HEK293 (cell line): ENCODE measurements at regions not wholly inside any gene's neighbourhood (a gene's known extent, or its start where the extent isn't known, plus 50 kb on each side); places are given as distances from the start of the nearest gene placed in this dataset.

Source experiments
- CTCF ChIA-PET: fragments of 350-600 bp; formaldehyde crosslinking; extraction: SDS; loops from one replicate; lab custom pipeline; 2021; ENCODE audit warnings: antibody characterized with exemption; lab: Yijun Ruan, JAX
- POLR2A ChIA-PET: fragments of 300-600 bp; formaldehyde crosslinking; extraction: SDS; loops from one replicate; lab custom pipeline; 2020; ENCODE audit warnings: antibody characterized with exemption, inconsistent platforms; lab: Yijun Ruan, JAX
- H3K27ac ChIP-seq: fragments of 200-500 bp; sonication (Bioruptor generic); 2 replicates; pipeline ENCODE4 v1.5.1; 2014; ENCODE audit warnings: low read depth, low read length, control low read depth, inconsistent platforms; ENCODE audit errors: extremely low read depth
- H3K36me3 ChIP-seq, 2 experiments: fragments of 200-500 bp in 1 of 2; sonication (Bioruptor generic) in 1 of 2; 1 replicate in 1 of 2; 2 replicates in 1 of 2; pipeline ENCODE4 v1.5.1; 2014 to 2017; ENCODE audit warnings: inconsistent platforms in 2 of 2, low read length in 2 of 2; ENCODE audit not compliant: control insufficient read depth in 2 of 2, insufficient read depth in 1 of 2
- H3K4me1 ChIP-seq: fragments of 200-500 bp; sonication (Bioruptor generic); 2 replicates; pipeline ENCODE4 v1.5.1; 2014; ENCODE audit warnings: mild to moderate bottlenecking, low read length, inconsistent platforms; ENCODE audit not compliant: control insufficient read depth, insufficient read depth
- H3K4me3 ChIP-seq: 2 replicates; pipeline ENCODE4 v1.5.1; 2011; ENCODE audit warnings: low read depth, mild to moderate bottlenecking, control low read depth, low read length, moderate library complexity
- H3K9me3 ChIP-seq: fragments of 200-500 bp; sonication (Bioruptor generic); 2 replicates; pipeline ENCODE4 v1.5.1; 2014; ENCODE audit warnings: low read depth, low read length, inconsistent platforms; ENCODE audit not compliant: control insufficient read depth, insufficient read depth
- BCL11B ChIP-seq: fragments of 450-650 bp; formaldehyde crosslinking; IDR thresholded peaks from 2 replicates; pipeline ENCODE4 v1.5.1; 2016; ENCODE audit warnings: low read depth, missing biosample characterization, missing genetic modification characterization
- GLI2 ChIP-seq: fragments of 450-650 bp; formaldehyde crosslinking; IDR thresholded peaks from 2 replicates; pipeline ENCODE4; 2017; ENCODE audit warnings: missing biosample characterization, missing genetic modification characterization, low read depth, borderline replicate concordance
- SCRT1 ChIP-seq: fragments of 450-650 bp; formaldehyde crosslinking; IDR thresholded peaks from 2 replicates; pipeline ENCODE4 v1.5.1; 2016; ENCODE audit warnings: missing biosample characterization, missing genetic modification characterization, borderline replicate concordance
- SP2 ChIP-seq: fragments of 450-650 bp; formaldehyde crosslinking; IDR thresholded peaks from 2 replicates; pipeline ENCODE4 v1.5.1; 2016; ENCODE audit warnings: missing biosample characterization, missing genetic modification characterization
- ZBTB17 ChIP-seq: fragments of 450-650 bp; formaldehyde crosslinking; IDR thresholded peaks from 2 replicates; pipeline ENCODE4 v1.5.1; 2016; ENCODE audit warnings: missing biosample characterization, missing genetic modification characterization
- ZNF16 ChIP-seq: fragments of 450-650 bp; formaldehyde crosslinking; IDR thresholded peaks from 2 replicates; pipeline ENCODE4 v1.5.1; 2016; ENCODE audit warnings: low read depth, missing biosample characterization, missing genetic modification characterization
- ZNF175 ChIP-seq: fragments of 450-650 bp; formaldehyde crosslinking; IDR thresholded peaks from 2 replicates; pipeline ENCODE4 v1.5.1; 2016; ENCODE audit warnings: missing biosample characterization, missing genetic modification characterization
- ZNF239 ChIP-seq: fragments of 450-650 bp; formaldehyde crosslinking; IDR thresholded peaks from 2 replicates; pipeline ENCODE4 v1.5.1; 2016; ENCODE audit warnings: missing biosample characterization, missing genetic modification characterization
- ZNF248 ChIP-seq: fragments of 450-650 bp; formaldehyde crosslinking; IDR thresholded peaks from 2 replicates; pipeline ENCODE4 v1.5.1; 2017; ENCODE audit warnings: missing biosample characterization, missing genetic modification characterization
- ZNF341 ChIP-seq: fragments of 450-650 bp; formaldehyde crosslinking; IDR thresholded peaks from 2 replicates; pipeline ENCODE4; 2016; ENCODE audit warnings: low read depth, missing biosample characterization, missing genetic modification characterization
- ZNF350 ChIP-seq: fragments of 450-650 bp; formaldehyde crosslinking; IDR thresholded peaks from 2 replicates; pipeline ENCODE4 v1.5.0; 2017; ENCODE audit warnings: missing biosample characterization, mild to moderate bottlenecking, missing genetic modification characterization
- ZNF423 ChIP-seq: fragments of 450-650 bp; formaldehyde crosslinking; IDR thresholded peaks from 2 replicates; pipeline ENCODE4 v1.5.1; 2016; ENCODE audit warnings: missing biosample characterization, missing genetic modification characterization
- ZNF426 ChIP-seq: fragments of 450-650 bp; formaldehyde crosslinking; IDR thresholded peaks from 2 replicates; pipeline ENCODE4 v1.5.1; 2017; ENCODE audit warnings: missing biosample characterization, missing genetic modification characterization, mild to moderate bottlenecking, inconsistent platforms, moderate library complexity
- ZNF501 ChIP-seq: fragments of 450-650 bp; formaldehyde crosslinking; IDR thresholded peaks from 2 replicates; pipeline ENCODE4 v1.5.1; 2016; ENCODE audit warnings: missing biosample characterization, missing genetic modification characterization
- ZNF624 ChIP-seq: fragments of 450-650 bp; formaldehyde crosslinking; IDR thresholded peaks from 2 replicates; pipeline ENCODE4 v1.5.1; 2017; ENCODE audit warnings: missing biosample characterization, missing genetic modification characterization
- ZNF660 ChIP-seq: fragments of 450-650 bp; IDR thresholded peaks from 2 replicates; pipeline ENCODE4 v1.5.1; 2018; ENCODE audit warnings: missing biosample characterization, mild to moderate bottlenecking, missing genetic modification characterization
- ZNF768 ChIP-seq: fragments of 450-650 bp; formaldehyde crosslinking; IDR thresholded peaks from 2 replicates; pipeline ENCODE4 v1.5.1; 2018; ENCODE audit warnings: missing biosample characterization, mild to moderate bottlenecking, missing genetic modification characterization
- ZNF830 ChIP-seq: fragments of 450-650 bp; IDR thresholded peaks from 2 replicates; pipeline ENCODE4 v1.5.0; 2018; ENCODE audit warnings: missing biosample characterization, missing genetic modification characterization, low read depth, mild to moderate bottlenecking, moderate library complexity
- ZSCAN30 ChIP-seq: fragments of 450-650 bp; IDR thresholded peaks from 2 replicates; pipeline ENCODE4 v1.5.1; 2018; ENCODE audit warnings: missing biosample characterization, mild to moderate bottlenecking, missing genetic modification characterization, moderate library complexity
- TF ChIP-seq, protein P1 (sequence below): fragments of 450-650 bp; formaldehyde crosslinking; IDR thresholded peaks from 2 replicates; pipeline ENCODE4 v1.5.0; 2017; ENCODE audit warnings: missing biosample characterization, missing genetic modification characterization, borderline replicate concordance
- TF ChIP-seq, protein P2 (sequence below): fragments of 450-650 bp; formaldehyde crosslinking; IDR thresholded peaks from 2 replicates; pipeline ENCODE4 v1.5.1; 2016; ENCODE audit warnings: missing biosample characterization, missing genetic modification characterization, borderline replicate concordance

DNA sequence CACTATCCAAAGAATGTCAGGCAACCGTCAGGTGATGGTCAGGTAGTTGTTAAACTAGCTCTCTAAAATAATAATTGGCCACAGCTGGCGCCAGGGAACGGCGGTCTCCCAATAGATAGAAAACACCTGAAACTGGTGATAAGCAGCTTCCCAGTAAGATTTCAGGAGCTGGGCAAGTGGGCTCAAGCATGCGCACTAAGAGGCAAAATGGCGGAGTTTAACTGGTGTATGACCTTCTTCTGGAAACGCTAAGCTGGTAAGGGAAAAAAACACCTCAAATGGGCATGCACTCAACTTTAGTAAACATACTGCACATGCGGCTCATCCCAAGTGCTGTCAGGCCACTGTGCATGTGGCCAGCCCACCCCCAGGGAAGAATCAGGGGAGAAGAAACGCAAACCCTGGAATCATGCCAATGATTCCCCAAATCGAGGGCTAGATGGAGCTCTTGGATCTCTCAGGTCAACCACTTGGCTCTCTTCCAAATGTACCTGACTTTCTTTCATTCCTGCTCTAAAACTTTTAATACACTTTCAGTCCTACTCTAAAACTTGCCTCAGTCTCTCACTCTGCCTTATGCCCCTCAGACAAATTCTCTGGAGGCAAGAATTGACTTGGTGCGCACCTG, 195.0 kb downstream of the ZNF621 start (continued):
- TF ChIP-seq, protein P1, sequence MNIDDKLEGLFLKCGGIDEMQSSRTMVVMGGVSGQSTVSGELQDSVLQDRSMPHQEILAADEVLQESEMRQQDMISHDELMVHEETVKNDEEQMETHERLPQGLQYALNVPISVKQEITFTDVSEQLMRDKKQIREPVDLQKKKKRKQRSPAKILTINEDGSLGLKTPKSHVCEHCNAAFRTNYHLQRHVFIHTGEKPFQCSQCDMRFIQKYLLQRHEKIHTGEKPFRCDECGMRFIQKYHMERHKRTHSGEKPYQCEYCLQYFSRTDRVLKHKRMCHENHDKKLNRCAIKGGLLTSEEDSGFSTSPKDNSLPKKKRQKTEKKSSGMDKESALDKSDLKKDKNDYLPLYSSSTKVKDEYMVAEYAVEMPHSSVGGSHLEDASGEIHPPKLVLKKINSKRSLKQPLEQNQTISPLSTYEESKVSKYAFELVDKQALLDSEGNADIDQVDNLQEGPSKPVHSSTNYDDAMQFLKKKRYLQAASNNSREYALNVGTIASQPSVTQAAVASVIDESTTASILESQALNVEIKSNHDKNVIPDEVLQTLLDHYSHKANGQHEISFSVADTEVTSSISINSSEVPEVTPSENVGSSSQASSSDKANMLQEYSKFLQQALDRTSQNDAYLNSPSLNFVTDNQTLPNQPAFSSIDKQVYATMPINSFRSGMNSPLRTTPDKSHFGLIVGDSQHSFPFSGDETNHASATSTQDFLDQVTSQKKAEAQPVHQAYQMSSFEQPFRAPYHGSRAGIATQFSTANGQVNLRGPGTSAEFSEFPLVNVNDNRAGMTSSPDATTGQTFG (tag by site-specific recombination), result no peak
- no peak for TF ChIP-seq GLI2 (tag by site-specific recombination)

DNA sequence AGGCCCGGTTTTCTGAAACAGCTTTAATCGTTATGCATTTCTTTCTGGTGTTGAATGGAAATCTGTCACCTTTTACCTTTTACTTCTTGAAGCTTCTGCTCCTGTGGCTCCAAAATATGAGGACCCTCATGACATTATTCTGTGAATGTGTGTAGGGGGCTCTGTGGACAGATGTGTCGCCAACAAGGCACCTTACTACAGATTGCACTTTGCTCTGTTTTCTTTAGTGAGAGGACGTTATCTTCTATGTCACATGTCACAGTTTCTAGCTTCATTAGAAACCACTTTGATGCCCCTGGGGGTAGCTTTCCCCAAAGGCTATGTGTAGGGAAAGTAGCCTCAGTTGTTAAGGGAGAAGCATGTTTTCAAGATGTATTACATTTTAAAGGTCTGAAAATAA, 195.6 kb downstream of the ZNF621 start:
- TF ChIP-seq ZNF426 (tag by site-specific recombination) (no peak), ZNF248 (no peak), ZNF16 (tag by site-specific recombination) (no peak), BCL11B (tag by site-specific recombination) (no peak), ZNF768 (no peak), ZNF501 (tag by site-specific recombination) (no peak)
- TF ChIP-seq, all 188 proteins: peak for 0
- ChIA-PET CTCF (interaction anchor here (0.6 to 2.0 kb wide), 3 partner anchors 136 to 893 kb away, joined by 3 to 8 read pairs (median 4); no protein-coding TSS in a partner anchor), POLR2A (no interaction called here)
- no peaks in the 10 kb centered on the region for H3K4me1 ChIP-seq
- no peak overlapping the region for H3K4me3 ChIP-seq
- no peaks in the 10 kb centered on the region for H3K9me3 ChIP-seq
- no peaks in the 10 kb centered on the region for H3K36me3 ChIP-seq
- H3K27ac ChIP-seq, result no peak overlapping the region

DNA sequence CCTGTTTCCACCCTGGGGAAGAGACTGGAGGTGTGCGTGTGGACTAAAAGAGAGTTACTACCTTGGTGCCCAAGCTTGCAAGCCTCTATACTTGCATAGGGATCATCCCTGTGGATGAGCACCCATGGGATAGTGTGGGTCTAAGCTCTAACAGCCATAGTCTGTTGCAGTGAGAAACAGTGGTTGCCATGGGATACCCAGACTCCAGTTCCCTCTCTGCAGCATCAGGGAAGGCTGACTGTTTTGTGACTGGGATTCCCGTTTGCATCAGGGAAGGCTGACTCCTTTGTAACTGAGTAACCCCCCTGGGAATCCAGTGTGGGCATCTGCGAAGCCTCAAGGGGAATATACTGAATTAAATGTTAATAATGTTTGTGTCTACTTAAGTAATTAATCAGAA, 196.1 kb downstream of the ZNF621 start:
- no peak overlapping the region for H3K4me3 ChIP-seq
- TF ChIP-seq ZNF175 (tag by site-specific recombination), result no peak
- TF ChIP-seq ZNF341 (tag by site-specific recombination), result no peak
- TF ChIP-seq ZNF239, result no peak
- no peaks in the 10 kb centered on the region for H3K4me1 ChIP-seq
- H3K9me3 ChIP-seq, result no peaks in the 10 kb centered on the region
- POLR2A ChIA-PET, result no interaction called here
- CTCF ChIA-PET, result interaction anchor here (2.0 kb wide), 1 partner anchor 136 kb away, joined by 8 read pairs; no protein-coding TSS in a partner anchor
- H3K36me3 ChIP-seq, result no peaks in the 10 kb centered on the region
- H3K27ac ChIP-seq, result no peak overlapping the region

DNA sequence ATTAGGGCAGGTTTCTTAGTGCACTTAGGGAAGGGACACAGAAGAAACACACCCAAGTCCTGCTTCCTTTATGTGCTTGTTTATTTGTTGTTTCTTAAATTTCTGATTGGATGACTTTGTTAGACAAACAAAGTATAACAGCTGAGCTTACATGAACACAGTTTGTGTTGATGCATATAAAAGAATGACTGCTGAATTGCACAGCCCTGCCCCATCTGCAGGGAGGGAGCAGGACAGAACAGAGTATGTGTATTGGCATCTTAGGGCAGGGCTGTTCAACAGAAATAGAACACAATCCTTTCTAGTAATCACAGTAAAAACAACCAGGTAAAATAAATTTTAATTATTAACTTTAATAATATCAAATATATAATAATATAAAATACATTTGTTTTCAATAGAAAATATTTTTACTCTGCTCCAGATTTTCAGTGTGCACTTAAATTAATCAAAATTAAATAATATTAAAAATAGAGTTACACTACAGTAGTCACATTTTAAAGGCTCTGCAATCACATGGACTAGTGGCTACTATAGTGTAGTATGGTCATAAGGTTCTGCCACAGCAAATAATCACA, 198.4 kb downstream of the ZNF621 start:
- no peaks in the 10 kb centered on the region for H3K9me3 ChIP-seq
- ChIA-PET POLR2A (no interaction called here), CTCF (interaction anchor here (0.6 kb wide), 1 partner anchor 8 kb away, joined by 3 read pairs; no protein-coding TSS in a partner anchor)
- H3K27ac ChIP-seq, result no peak overlapping the region
- no peaks in the 10 kb centered on the region for H3K4me1 ChIP-seq
- no peaks in the 10 kb centered on the region for H3K36me3 ChIP-seq
- H3K4me3 ChIP-seq, result no peak overlapping the region
- TF ChIP-seq, protein P2, sequence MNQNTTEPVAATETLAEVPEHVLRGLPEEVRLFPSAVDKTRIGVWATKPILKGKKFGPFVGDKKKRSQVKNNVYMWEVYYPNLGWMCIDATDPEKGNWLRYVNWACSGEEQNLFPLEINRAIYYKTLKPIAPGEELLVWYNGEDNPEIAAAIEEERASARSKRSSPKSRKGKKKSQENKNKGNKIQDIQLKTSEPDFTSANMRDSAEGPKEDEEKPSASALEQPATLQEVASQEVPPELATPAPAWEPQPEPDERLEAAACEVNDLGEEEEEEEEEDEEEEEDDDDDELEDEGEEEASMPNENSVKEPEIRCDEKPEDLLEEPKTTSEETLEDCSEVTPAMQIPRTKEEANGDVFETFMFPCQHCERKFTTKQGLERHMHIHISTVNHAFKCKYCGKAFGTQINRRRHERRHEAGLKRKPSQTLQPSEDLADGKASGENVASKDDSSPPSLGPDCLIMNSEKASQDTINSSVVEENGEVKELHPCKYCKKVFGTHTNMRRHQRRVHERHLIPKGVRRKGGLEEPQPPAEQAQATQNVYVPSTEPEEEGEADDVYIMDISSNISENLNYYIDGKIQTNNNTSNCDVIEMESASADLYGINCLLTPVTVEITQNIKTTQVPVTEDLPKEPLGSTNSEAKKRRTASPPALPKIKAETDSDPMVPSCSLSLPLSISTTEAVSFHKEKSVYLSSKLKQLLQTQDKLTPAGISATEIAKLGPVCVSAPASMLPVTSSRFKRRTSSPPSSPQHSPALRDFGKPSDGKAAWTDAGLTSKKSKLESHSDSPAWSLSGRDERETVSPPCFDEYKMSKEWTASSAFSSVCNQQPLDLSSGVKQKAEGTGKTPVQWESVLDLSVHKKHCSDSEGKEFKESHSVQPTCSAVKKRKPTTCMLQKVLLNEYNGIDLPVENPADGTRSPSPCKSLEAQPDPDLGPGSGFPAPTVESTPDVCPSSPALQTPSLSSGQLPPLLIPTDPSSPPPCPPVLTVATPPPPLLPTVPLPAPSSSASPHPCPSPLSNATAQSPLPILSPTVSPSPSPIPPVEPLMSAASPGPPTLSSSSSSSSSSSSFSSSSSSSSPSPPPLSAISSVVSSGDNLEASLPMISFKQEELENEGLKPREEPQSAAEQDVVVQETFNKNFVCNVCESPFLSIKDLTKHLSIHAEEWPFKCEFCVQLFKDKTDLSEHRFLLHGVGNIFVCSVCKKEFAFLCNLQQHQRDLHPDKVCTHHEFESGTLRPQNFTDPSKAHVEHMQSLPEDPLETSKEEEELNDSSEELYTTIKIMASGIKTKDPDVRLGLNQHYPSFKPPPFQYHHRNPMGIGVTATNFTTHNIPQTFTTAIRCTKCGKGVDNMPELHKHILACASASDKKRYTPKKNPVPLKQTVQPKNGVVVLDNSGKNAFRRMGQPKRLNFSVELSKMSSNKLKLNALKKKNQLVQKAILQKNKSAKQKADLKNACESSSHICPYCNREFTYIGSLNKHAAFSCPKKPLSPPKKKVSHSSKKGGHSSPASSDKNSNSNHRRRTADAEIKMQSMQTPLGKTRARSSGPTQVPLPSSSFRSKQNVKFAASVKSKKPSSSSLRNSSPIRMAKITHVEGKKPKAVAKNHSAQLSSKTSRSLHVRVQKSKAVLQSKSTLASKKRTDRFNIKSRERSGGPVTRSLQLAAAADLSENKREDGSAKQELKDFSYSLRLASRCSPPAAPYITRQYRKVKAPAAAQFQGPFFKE (tag by site-specific recombination), result no peak
- TF ChIP-seq ZBTB17 (no peak), ZNF350 (tag by site-specific recombination) (no peak), SCRT1 (tag by site-specific recombination) (no peak), ZNF660 (no peak), ZNF423 (tag by site-specific recombination) (no peak), ZSCAN30 (tag by site-specific recombination) (no peak), ZNF624 (tag by site-specific recombination) (no peak), SP2 (no peak), ZNF830 (no peak)
